NCI-H510A (cell line): ENCODE measurements at regions not wholly inside any gene's neighbourhood (a gene's known extent, or its start where the extent isn't known, plus 50 kb on each side); places are given as distances from the start of the nearest gene placed in this dataset.

ENCODE experiments used
- DNase-seq: peaks from one replicate; lab custom pipeline; 2025; lab: John Stamatoyannopoulos, UW

- DNase-seq: no peak
Observed at GRCh38 chr16:80356365-80356764, 184.4 kb upstream of the DYNLRB2 start.

GRCh38 chr16:80355335-80355734 is 185.5 kb upstream of the DYNLRB2 start:
- DNase-seq: no peak

- DNase-seq: no peak
Observed at GRCh38 chr16:80350061-80350460, 190.7 kb upstream of the DYNLRB2 start.

GRCh38 chr16:80347900-80348299 is 192.9 kb upstream of the DYNLRB2 start:
- DNase-seq: no peak

GRCh38 chr16:80347002-80347401 is 193.8 kb upstream of the DYNLRB2 start:
- DNase-seq: no peak

GRCh38 chr16:80346111-80346632 is 194.6 kb upstream of the DYNLRB2 start:
- DNase-seq: no peak

GRCh38 chr16:80345701-80346100 is 195.1 kb upstream of the DYNLRB2 start:
- DNase-seq: no peak

- no peak for DNase-seq
Observed at GRCh38 chr16:80344570-80344969, 196.2 kb upstream of the DYNLRB2 start.

- DNase-seq: no peak
Observed at GRCh38 chr16:80341263-80341662, 199.5 kb upstream of the DYNLRB2 start.

GRCh38 chr16:80337786-80338185 is 203.0 kb upstream of the DYNLRB2 start:
- DNase-seq: no peak

- no peak for DNase-seq
Observed at GRCh38 chr16:80330803-80331202, 210.0 kb upstream of the DYNLRB2 start.

- DNase-seq: no peak
Observed at GRCh38 chr16:80330150-80330549, 210.6 kb upstream of the DYNLRB2 start.

- no peak for DNase-seq
Observed at GRCh38 chr16:80327740-80328139, 213.1 kb upstream of the DYNLRB2 start.

- no peak for DNase-seq
Observed at GRCh38 chr16:80324371-80324770, 216.4 kb upstream of the DYNLRB2 start.

GRCh38 chr16:80323808-80324195 is 217.0 kb upstream of the DYNLRB2 start:
- no peak for DNase-seq

GRCh38 chr16:80323187-80323807 is 217.5 kb upstream of the DYNLRB2 start:
- no peak for DNase-seq

- no peak for DNase-seq
Observed at GRCh38 chr16:80319181-80319580, 221.6 kb upstream of the DYNLRB2 start.

GRCh38 chr16:80318107-80318506 is 222.7 kb upstream of the DYNLRB2 start:
- no peak for DNase-seq

- DNase-seq: no peak
Observed at GRCh38 chr16:80317599-80318037, 223.2 kb upstream of the DYNLRB2 start.

- no peak for DNase-seq
Observed at GRCh38 chr16:80317116-80317515, 223.7 kb upstream of the DYNLRB2 start.

GRCh38 chr16:80314042-80314441 is 226.8 kb upstream of the DYNLRB2 start:
- DNase-seq: no peak

GRCh38 chr16:80309178-80309577 is 231.6 kb upstream of the DYNLRB2 start:
- no peak for DNase-seq

- no peak for DNase-seq
Observed at GRCh38 chr16:80305410-80305809, 235.4 kb upstream of the DYNLRB2 start.

- DNase-seq: no peak
Observed at GRCh38 chr16:80303691-80304090, 237.1 kb upstream of the DYNLRB2 start.
